Epithelial cell of proximal tubule (primary cell): ENCODE measurements at regions not wholly inside any gene's neighbourhood (a gene's known extent, or its start where the extent isn't known, plus 50 kb on each side); places are given as distances from the start of the nearest gene placed in this dataset.

Experiments
- DNase-seq: peaks from one replicate; pipeline ENCODE4 v3.0.0-alpha.2; 2011; ENCODE audit warnings: low read depth
- H3K4me3 ChIP-seq: 2 replicates; pipeline ENCODE4 v1.5.1; 2011; ENCODE audit warnings: low read depth, mild to moderate bottlenecking, low read length
- CTCF ChIP-seq: conservative IDR thresholded peaks from 2 replicates; pipeline ENCODE4 v1.5.1; 2012; ENCODE audit warnings: low read depth, mild to moderate bottlenecking, low read length

DNA sequence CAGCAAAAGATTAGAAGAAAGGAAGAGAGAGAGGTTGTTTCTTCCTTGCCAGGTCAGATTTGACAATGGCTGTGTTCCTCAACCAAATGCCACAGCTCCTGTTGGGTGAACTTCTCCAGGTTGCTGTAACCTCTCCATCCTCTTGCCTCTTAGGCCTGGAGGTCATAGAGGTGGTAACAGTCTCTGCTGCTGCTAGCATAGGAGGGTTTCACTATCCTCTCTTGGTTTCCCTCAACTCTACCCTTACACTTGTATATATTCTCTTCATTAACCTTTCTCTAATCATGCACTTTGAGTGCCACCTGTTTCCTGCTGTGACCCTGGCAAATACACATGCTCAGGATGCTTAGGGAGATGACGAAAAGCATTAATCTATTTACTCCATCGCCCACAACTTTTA is 67.7 kb upstream of the HIF1A start:
- no peak for TF ChIP-seq CTCF
- DNase-seq = no peak
- no peak overlapping the region for H3K4me3 ChIP-seq

- no peak for TF ChIP-seq CTCF
- H3K4me3 ChIP-seq = no peak overlapping the region
- no peak for DNase-seq
Observed at GRCh38 chr14:61628016-61628725, 67.1 kb upstream of the HIF1A start.

- no peak overlapping the region for H3K4me3 ChIP-seq
- no peak for TF ChIP-seq CTCF
- no peak for DNase-seq
Observed at GRCh38 chr14:61630399-61631044, 64.8 kb upstream of the HIF1A start.

DNA sequence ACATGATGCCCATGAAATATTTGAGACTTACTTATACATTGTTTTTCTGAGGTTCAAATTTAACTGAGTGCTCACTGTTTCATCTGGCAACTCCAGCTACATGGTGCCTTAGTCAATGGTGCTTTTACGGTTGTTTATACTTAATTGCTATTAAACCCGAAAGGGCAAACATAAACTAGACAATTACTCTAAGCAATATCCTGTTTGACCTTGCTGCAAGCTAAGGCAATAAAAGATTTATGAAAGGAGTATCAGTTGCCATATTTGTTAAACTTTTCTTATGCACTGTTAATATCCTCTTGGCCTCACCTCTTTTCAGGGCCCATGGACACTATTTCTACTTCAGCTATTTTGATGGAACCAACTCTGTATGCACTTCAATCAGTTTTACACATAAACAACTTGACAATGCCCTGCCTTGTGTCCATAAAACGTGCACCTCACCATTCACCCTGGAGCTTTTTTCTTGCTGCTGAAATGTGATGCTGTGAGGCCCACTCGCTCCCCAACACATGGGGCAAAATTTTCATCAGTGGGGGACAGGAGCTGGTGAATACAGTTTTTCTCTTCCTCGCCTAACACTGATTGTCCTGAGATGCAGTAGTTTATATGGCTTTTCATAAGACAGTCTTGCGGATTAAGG is 64.1 kb upstream of the HIF1A start:
- DNase-seq = no peak
- no peak for TF ChIP-seq CTCF
- H3K4me3 ChIP-seq = no peak overlapping the region

GRCh38 chr14:61632401-61632800 is 62.9 kb upstream of the HIF1A start:
- TF ChIP-seq CTCF = no peak
- no peak overlapping the region for H3K4me3 ChIP-seq
- DNase-seq = no peak

DNA sequence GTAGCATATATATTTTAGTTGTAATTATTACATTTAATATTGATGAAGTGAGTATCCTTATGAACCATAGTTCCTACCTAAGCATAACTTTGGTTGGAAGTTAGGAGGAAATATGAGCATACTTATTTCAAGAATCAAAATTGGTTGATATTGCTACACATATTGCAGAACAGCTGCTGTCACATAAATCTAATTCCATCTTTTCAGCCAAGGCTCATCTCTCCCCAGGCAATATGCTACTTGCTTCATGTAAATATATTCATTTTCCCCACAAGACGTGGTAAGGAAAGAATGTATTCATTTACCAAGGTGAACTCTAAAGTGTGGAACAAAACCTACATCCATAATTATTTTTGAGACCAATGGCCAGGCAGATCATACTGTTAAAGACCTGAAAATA is 62.5 kb upstream of the HIF1A start:
- TF ChIP-seq CTCF = no peak
- DNase-seq = no peak
- no peak overlapping the region for H3K4me3 ChIP-seq

GRCh38 chr14:61636291-61636690 is 59.0 kb upstream of the HIF1A start:
- no peak for TF ChIP-seq CTCF
- no peak overlapping the region for H3K4me3 ChIP-seq
- no peak for DNase-seq
